ENCODE measurements at regions not wholly inside any gene's neighbourhood (a gene's known extent, or its start where the extent isn't known, plus 50 kb on each side); places are given as distances from the start of the nearest gene placed in this dataset.
"Not testable (repeated sequence)": the region's sequence is repeated elsewhere in the genome, so short reads cannot be mapped to it uniquely, and the experiment has no call there.

- ChIA-PET CTCF (no interaction called here), POLR2A (no interaction called here)
- DNase-seq (ENCODE audit: low read depth, low spot score), result no peak
Observed at GRCh38 chr1:195701149-195701548, 907.1 kb downstream of the KCNT2 start.

GRCh38 chr1:195697130-195697529 is 911.1 kb downstream of the KCNT2 start:
- no peak for TF ChIP-seq CTCF (IDR thresholded peaks at IDR 0.05; ENCODE audit: insufficient read depth, low read length, missing control alignments)
- H3K4me3 ChIP-seq (ENCODE audit: low read depth, low read length), result no peak overlapping the region
- no peak for DNase-seq (ENCODE audit: low read depth, low spot score)
- POLR2A ChIA-PET, result no interaction called here
- CTCF ChIA-PET, result no interaction called here

More at GRCh38 chr1:195701149-195701548, 907.1 kb downstream of the KCNT2 start:
- no peak for TF ChIP-seq CTCF (IDR thresholded peaks at IDR 0.05; ENCODE audit: insufficient read depth, low read length, missing control alignments)
- H3K4me3 ChIP-seq (ENCODE audit: low read depth, low read length), result no peak overlapping the region

- no peak overlapping the region for H3K4me3 ChIP-seq (ENCODE audit: low read depth, low read length)
- CTCF ChIA-PET, result no interaction called here
- DNase-seq (ENCODE audit: low read depth, low spot score), result no peak
- TF ChIP-seq CTCF (IDR thresholded peaks at IDR 0.05; ENCODE audit: insufficient read depth, low read length, missing control alignments), result no peak
- POLR2A ChIA-PET, result interaction anchor here (0.5 kb wide), 1 partner anchor 350 kb away, joined by 4 read pairs; no protein-coding TSS in a partner anchor
Observed at GRCh38 chr1:195686764-195687163, 921.5 kb downstream of the KCNT2 start.

- ChIA-PET POLR2A (no interaction called here), CTCF (no interaction called here)
- no peak for TF ChIP-seq CTCF (IDR thresholded peaks at IDR 0.05; ENCODE audit: insufficient read depth, low read length, missing control alignments)
- DNase-seq (ENCODE audit: low read depth, low spot score), result no peak
- H3K4me3 ChIP-seq (ENCODE audit: low read depth, low read length), result no peak overlapping the region
Observed at GRCh38 chr1:195664628-195665027, 943.6 kb downstream of the KCNT2 start.

- TF ChIP-seq CTCF (IDR thresholded peaks at IDR 0.05; ENCODE audit: insufficient read depth, low read length, missing control alignments), result no peak
- no peak overlapping the region for H3K4me3 ChIP-seq (ENCODE audit: low read depth, low read length)
- peak; percentile 59 for DNase-seq (ENCODE audit: low read depth, low spot score)
- POLR2A ChIA-PET, result no interaction called here
- CTCF ChIA-PET, result interaction anchor here (0.6 to 0.8 kb wide), 2 partner anchors 39 to 333 kb away, joined by 3 to 4 read pairs; no protein-coding TSS in a partner anchor
Observed at GRCh38 chr1:195663549-195664280, 944.5 kb downstream of the KCNT2 start.

GRCh38 chr1:195656780-195657179 is 951.5 kb downstream of the KCNT2 start:
- no peak overlapping the region for H3K4me3 ChIP-seq (ENCODE audit: low read depth, low read length)
- CTCF ChIA-PET, result no interaction called here
- TF ChIP-seq CTCF (IDR thresholded peaks at IDR 0.05; ENCODE audit: insufficient read depth, low read length, missing control alignments), result no peak
- POLR2A ChIA-PET, result no interaction called here
- no peak for DNase-seq (ENCODE audit: low read depth, low spot score)

GRCh38 chr1:195648875-195649274 is 959.4 kb downstream of the KCNT2 start:
- CTCF ChIA-PET; H3K4me3 ChIP-seq (ENCODE audit: low read depth, low read length); POLR2A ChIA-PET; DNase-seq (ENCODE audit: low read depth, low spot score): not testable (repeated sequence)

Data from AG04449 (cell line).